ENCODE measurements at regions not wholly inside any gene's neighbourhood (a gene's known extent, or its start where the extent isn't known, plus 50 kb on each side); places are given as distances from the start of the nearest gene placed in this dataset.

DNA sequence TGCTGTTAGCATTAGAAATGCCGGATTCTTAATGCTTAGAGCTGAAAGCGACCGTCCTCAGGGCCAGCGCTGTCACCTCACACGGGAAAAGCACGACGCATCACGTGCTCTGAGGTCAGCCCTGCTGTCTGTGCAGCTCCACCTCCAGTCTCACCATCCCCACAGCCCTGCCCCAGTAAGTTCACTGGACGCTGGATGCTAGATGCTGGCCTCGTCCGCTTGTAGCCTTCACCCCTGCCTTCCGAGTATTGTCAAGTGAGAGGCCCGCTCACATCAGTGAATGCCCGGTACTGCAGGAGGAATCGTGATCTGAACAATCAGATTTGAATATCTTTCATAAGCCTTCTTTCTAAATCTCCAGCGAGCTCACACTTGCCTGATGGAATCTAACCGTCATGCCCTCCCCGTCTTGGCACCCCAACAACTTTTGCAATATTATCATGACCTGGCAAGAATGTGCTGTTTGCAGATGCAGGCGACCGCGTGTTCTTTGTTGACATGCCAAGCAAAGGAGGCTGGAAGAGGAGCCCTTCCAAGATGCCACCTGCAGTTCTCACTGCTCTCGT is 64.9 kb downstream of the DLL1 start:
- Histone ChIP-seq H3K4me3 (replicated peaks in 1 of 3; ENCODE audit: insufficient read depth in 1 of 3, low read depth in 1 of 3, low read length in 3 of 3) (no peak overlapping the region), H3K9ac (replicated peaks; ENCODE audit: extremely low read depth, insufficient read depth, low read length) (no peak overlapping the region), H3K4me2 (ENCODE audit: insufficient read depth, low read length) (no peak overlapping the region), H3K9me3 (replicated peaks; ENCODE audit: control insufficient read depth, insufficient read depth, low read length) (no peaks in the 10 kb centered on the region), H3K27ac (ENCODE audit: insufficient read depth, low read depth, low read length) (no peak overlapping the region), H3K36me3 (ENCODE audit: control insufficient read depth in 2 of 2, extremely low read depth in 1 of 2, insufficient read depth in 2 of 2, low read length in 2 of 2) (no peaks in the 10 kb centered on the region), H4K20me1 (replicated peaks; ENCODE audit: control insufficient read depth, extremely low read depth, insufficient read depth, low read length) (no peaks in the 10 kb centered on the region), H3K4me1 (ENCODE audit: control insufficient read depth, extremely low read depth, insufficient read depth, low read length) (no peaks in the 10 kb centered on the region), H3K27me3 (ENCODE audit: control insufficient read depth in 2 of 2, insufficient read depth in 2 of 2, low read length in 2 of 2) (peaks cover 0 to 3% of the 10 kb centered on the region in 2 experiments), H3K79me2 (ENCODE audit: control insufficient read depth, insufficient read depth, low read length) (no peaks in the 10 kb centered on the region), H2AFZ (ENCODE audit: low read depth, low read length) (no peak overlapping the region), H3K9me1 (replicated peaks; ENCODE audit: control insufficient read depth, extremely low read depth, insufficient read depth, low read length) (no peaks in the 10 kb centered on the region)
- intact Hi-C loops (cut with micrococcal nuclease) (no loop called here), dilution Hi-C loops (cut with MboI; ENCODE audit: extremely low pct_ligation_motif_present, low sequenced_read_pairs) (no loop called here)
- no TSS peak for BruUV-seq (replicated peaks)
- CTCF ChIA-PET, result no interaction called here
- TF ChIP-seq MAX (IDR thresholded peaks at IDR 0.05; ENCODE audit: insufficient read depth, insufficient read length), result peak; percentile 16
- no peak for TF ChIP-seq EZH2 (IDR thresholded peaks at IDR 0.05; ENCODE audit: borderline replicate concordance, low read depth, low read length, severe bottlenecking)
- FAIRE-seq (peak; percentile 46), DNase-seq (ENCODE audit: low read depth, low spot score) (peak; percentile 47)
- POLR2A ChIA-PET, result no interaction called here

GRCh38 chr6:170224694-170225660 is 65.9 kb downstream of the DLL1 start:
- no peaks in the 10 kb centered on the region for H3K4me1 ChIP-seq (ENCODE audit: control insufficient read depth, extremely low read depth, insufficient read depth, low read length)
- no peaks in the 10 kb centered on the region for H3K79me2 ChIP-seq (ENCODE audit: control insufficient read depth, insufficient read depth, low read length)
- FAIRE-seq, result no peak
- no peaks in the 10 kb centered on the region for H3K9me3 ChIP-seq (replicated peaks; ENCODE audit: control insufficient read depth, insufficient read depth, low read length)
- H3K36me3 ChIP-seq (ENCODE audit: control insufficient read depth in 2 of 2, extremely low read depth in 1 of 2, insufficient read depth in 2 of 2, low read length in 2 of 2), result no peaks in the 10 kb centered on the region
- BruUV-seq (replicated peaks), result no TSS peak
- dilution Hi-C loops (cut with MboI; ENCODE audit: extremely low pct_ligation_motif_present, low sequenced_read_pairs), result no loop called here
- no peak overlapping the region for H3K27ac ChIP-seq (ENCODE audit: insufficient read depth, low read depth, low read length)
- peaks cover 0 to 3% of the 10 kb centered on the region in 2 experiments for H3K27me3 ChIP-seq (ENCODE audit: control insufficient read depth in 2 of 2, insufficient read depth in 2 of 2, low read length in 2 of 2)
- DNase-seq (ENCODE audit: low read depth, low spot score), result no peak
- POLR2A ChIA-PET, result no interaction called here
- TF ChIP-seq POLR2A (IDR thresholded peaks at IDR 0.05; ENCODE audit: low read depth, low read length), result no peak
- no peak for TF ChIP-seq EZH2 (IDR thresholded peaks at IDR 0.05; ENCODE audit: borderline replicate concordance, low read depth, low read length, severe bottlenecking)
- no peak for TF ChIP-seq MYC (IDR thresholded peaks at IDR 0.05; ENCODE audit: low read depth, low read length)
- no peak for TF ChIP-seq JUN (IDR thresholded peaks at IDR 0.05; ENCODE audit: borderline replicate concordance, insufficient read depth, insufficient read length, low read depth)
- TF ChIP-seq, protein P1, sequence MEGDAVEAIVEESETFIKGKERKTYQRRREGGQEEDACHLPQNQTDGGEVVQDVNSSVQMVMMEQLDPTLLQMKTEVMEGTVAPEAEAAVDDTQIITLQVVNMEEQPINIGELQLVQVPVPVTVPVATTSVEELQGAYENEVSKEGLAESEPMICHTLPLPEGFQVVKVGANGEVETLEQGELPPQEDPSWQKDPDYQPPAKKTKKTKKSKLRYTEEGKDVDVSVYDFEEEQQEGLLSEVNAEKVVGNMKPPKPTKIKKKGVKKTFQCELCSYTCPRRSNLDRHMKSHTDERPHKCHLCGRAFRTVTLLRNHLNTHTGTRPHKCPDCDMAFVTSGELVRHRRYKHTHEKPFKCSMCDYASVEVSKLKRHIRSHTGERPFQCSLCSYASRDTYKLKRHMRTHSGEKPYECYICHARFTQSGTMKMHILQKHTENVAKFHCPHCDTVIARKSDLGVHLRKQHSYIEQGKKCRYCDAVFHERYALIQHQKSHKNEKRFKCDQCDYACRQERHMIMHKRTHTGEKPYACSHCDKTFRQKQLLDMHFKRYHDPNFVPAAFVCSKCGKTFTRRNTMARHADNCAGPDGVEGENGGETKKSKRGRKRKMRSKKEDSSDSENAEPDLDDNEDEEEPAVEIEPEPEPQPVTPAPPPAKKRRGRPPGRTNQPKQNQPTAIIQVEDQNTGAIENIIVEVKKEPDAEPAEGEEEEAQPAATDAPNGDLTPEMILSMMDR (IDR thresholded peaks at IDR 0.05; ENCODE audit: extremely low read depth in 1 of 2, insufficient read depth in 1 of 2, low read depth in 1 of 2, low read length in 2 of 2), result no peak
- CTCF ChIA-PET, result no interaction called here
- no peaks in the 10 kb centered on the region for H3K9me1 ChIP-seq (replicated peaks; ENCODE audit: control insufficient read depth, extremely low read depth, insufficient read depth, low read length)
- intact Hi-C loops (cut with micrococcal nuclease), result loop anchor here (5.0 kb wide), 1 partner anchor 393 kb away; no protein-coding TSS in a partner anchor
- H3K9ac ChIP-seq (replicated peaks; ENCODE audit: extremely low read depth, insufficient read depth, low read length), result no peak overlapping the region
- H3K4me2 ChIP-seq (ENCODE audit: insufficient read depth, low read length), result no peak overlapping the region
- H2AFZ ChIP-seq (ENCODE audit: low read depth, low read length), result no peak overlapping the region
- H4K20me1 ChIP-seq (replicated peaks; ENCODE audit: control insufficient read depth, extremely low read depth, insufficient read depth, low read length), result no peaks in the 10 kb centered on the region
- H3K4me3 ChIP-seq (replicated peaks in 1 of 3; ENCODE audit: insufficient read depth in 1 of 3, low read depth in 1 of 3, low read length in 3 of 3), result no peak overlapping the region
